H1 (cell line): ENCODE measurements at regions not wholly inside any gene's neighbourhood (a gene's known extent, or its start where the extent isn't known, plus 50 kb on each side); places are given as distances from the start of the nearest gene placed in this dataset.

ENCODE experiments used
- EZH2 ChIP-seq: fragments of 200-600 bp; sonication (generic); IDR thresholded peaks from 2 replicates; pipeline ENCODE4 v1.7.1; 2012; ENCODE audit warnings: low read depth, mild to moderate bottlenecking, moderate library complexity, low read length, inconsistent platforms; ENCODE audit not compliant: severe bottlenecking
- GTF2F1 ChIP-seq: IDR thresholded peaks from 2 replicates; pipeline ENCODE4 v1.6.1; 2012; ENCODE audit warnings: low read depth, low read length, improper control_type of control experiment, borderline replicate concordance
- POLR2A ChIP-seq, 2 experiments: IDR thresholded peaks; 1 replicate in 1 of 2; 2 replicates in 1 of 2; pipeline ENCODE4 v1.6.1; 2011; ENCODE audit warnings: low read depth in 2 of 2, low read length in 2 of 2, mild to moderate bottlenecking in 2 of 2; ENCODE audit errors: control extremely low read depth in 1 of 2
- RFX5 ChIP-seq: IDR thresholded peaks from 2 replicates; pipeline ENCODE4 v1.6.1; 2011; ENCODE audit warnings: low read depth, low read length, improper control_type of control experiment, borderline replicate concordance
- TCF12 ChIP-seq: IDR thresholded peaks from 2 replicates; pipeline ENCODE4 v1.6.1; 2011; ENCODE audit warnings: low read depth, mild to moderate bottlenecking, low read length
- TF ChIP-seq, protein P1 (sequence below), 3 experiments: IDR thresholded peaks; 1 replicate in 2 of 3; 2 replicates in 1 of 3; pipeline versions ENCODE4 v1.5.1 to v1.6.1; 2011; ENCODE audit warnings: low read length in 3 of 3, mild to moderate bottlenecking in 3 of 3, inconsistent platforms in 2 of 3, low read depth in 1 of 3, moderate library complexity in 1 of 3; ENCODE audit not compliant: insufficient read depth in 1 of 3; ENCODE audit errors: control extremely low read depth in 1 of 3

DNA sequence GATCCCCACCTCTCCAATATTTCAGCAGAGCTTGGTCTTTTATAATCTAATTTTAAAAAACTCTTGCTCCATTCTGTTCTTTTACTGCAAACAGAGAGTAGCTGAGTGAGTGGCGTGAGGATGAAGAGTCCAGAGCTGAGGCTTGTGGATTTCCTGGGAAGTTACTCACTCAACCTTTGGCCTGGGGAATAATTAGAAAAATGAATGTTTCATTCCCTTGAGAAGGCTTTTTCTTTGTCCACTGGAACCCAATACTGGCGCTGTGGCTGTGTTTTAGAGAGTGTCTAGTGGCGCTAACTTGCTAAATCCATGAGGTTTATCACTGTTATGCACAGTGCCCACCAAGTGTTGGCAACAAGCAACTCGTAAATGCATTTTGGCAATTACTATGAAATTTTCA is 251.5 kb downstream of the HIVEP2 start:
- TF ChIP-seq POLR2A (IDR thresholded peaks at IDR 0.05; ENCODE audit: control extremely low read depth in 1 of 2, low read depth in 2 of 2, low read length in 2 of 2) (no peak), GTF2F1 (no peak), RFX5 (no peak), EZH2 (no peak), TCF12 (no peak)
- TF ChIP-seq, protein P1, sequence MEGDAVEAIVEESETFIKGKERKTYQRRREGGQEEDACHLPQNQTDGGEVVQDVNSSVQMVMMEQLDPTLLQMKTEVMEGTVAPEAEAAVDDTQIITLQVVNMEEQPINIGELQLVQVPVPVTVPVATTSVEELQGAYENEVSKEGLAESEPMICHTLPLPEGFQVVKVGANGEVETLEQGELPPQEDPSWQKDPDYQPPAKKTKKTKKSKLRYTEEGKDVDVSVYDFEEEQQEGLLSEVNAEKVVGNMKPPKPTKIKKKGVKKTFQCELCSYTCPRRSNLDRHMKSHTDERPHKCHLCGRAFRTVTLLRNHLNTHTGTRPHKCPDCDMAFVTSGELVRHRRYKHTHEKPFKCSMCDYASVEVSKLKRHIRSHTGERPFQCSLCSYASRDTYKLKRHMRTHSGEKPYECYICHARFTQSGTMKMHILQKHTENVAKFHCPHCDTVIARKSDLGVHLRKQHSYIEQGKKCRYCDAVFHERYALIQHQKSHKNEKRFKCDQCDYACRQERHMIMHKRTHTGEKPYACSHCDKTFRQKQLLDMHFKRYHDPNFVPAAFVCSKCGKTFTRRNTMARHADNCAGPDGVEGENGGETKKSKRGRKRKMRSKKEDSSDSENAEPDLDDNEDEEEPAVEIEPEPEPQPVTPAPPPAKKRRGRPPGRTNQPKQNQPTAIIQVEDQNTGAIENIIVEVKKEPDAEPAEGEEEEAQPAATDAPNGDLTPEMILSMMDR (IDR thresholded peaks at IDR 0.05; ENCODE audit: control extremely low read depth in 1 of 3, insufficient read depth in 1 of 3, low read depth in 1 of 3, low read length in 3 of 3), result no peak
